ENCODE measurements at regions not wholly inside any gene's neighbourhood (a gene's known extent, or its start where the extent isn't known, plus 50 kb on each side); places are given as distances from the start of the nearest gene placed in this dataset.

DNA sequence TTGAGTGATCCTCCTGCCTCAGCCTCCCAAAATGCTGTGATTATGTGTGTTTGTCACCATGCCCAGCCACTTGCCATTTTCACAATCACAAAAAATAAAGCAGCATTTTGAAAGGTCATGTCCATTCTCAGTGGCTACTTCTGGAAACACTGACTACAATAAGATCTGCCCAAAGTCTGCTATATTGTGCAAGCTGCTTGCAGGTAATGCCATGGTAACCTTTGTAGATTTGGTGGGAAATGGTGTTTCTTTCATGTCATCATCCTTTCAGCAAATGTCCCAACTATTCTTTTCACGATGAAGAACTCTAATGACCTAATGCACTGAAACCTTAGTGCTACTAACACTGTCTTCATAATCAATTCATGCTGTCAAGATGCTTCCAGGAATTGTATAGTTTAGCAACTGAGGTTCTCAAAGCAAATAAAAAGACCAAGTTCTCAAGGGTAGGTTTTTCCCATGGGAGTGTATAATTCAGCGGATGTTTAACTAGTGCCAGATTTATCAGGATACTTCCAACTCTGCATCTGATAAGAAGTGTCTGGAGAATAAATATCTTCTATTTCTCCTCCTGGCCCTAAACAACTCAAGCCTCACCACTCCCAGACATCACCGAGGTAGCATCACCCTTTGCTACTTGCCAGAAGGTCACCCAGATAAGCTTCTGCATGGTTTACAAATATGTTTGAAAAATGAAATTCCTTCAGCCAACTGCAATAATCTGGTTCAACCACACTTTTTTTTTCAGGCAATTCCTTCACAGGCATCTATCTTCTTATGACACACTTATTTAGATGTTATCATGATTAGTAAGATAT, 132.0 kb upstream of the ZC3H11B start:
- H3K27ac Mint-ChIP-seq, result no peak overlapping the region
- no peak for DNase-seq (ENCODE audit: low spot score in 2 of 2)

DNA sequence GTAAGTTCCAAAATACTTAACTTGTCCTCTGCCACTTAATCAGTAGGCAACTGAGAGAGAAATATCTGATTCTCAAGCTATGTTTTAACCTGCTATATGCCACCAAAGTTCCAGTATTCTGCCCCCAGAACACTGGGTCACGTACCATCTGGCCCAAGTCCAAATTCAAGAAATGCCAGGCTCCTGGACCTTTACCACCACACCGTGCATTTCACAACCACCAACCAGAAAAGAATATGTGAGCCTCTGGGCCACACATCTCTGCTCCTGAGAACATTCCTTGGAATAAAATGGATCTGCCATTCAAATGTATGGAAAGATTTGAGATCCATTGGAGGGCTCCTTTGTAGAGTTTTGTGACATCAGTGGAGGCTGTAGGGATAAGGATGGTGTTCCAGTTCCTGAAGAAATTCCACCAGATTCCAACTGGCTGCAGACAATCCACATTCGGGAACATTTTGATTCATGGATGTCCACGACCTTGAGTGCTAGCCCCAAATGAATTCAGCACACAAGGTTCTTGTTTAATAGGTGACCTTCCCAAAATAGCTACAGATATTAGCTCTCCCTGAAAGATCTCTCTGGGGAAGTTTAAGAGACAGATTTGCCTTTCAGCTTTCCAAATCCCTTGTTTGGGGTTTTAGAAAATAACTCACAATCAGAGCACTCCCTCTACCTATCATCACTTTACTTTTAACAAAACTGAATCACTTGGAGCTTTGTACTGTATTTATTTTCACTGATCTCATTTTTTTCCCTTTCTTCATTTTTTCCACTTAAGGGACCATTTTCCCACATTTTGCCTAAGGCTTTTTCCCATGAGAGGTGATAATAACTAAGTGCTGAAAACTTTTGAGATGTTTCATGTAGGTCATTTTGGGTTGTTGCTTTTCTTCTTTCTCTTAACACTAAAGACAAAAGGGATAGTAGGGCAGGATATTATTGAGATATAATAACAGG, 128.4 kb upstream of the ZC3H11B start:
- H3K4me3 Mint-ChIP-seq, result no peak overlapping the region

More for the DNA sequence above, 132.0 kb upstream of the ZC3H11B start:
- Mint-ChIP-seq H3K9me3 (no peaks in the 10 kb centered on the region), H3K36me3 (no peaks in the 10 kb centered on the region), H3K4me1 (no peaks in the 10 kb centered on the region), H3K4me3 (no peak overlapping the region), H3K27me3 (no peaks in the 10 kb centered on the region)
- no peak for ATAC-seq (ENCODE audit: low read depth)

DNA sequence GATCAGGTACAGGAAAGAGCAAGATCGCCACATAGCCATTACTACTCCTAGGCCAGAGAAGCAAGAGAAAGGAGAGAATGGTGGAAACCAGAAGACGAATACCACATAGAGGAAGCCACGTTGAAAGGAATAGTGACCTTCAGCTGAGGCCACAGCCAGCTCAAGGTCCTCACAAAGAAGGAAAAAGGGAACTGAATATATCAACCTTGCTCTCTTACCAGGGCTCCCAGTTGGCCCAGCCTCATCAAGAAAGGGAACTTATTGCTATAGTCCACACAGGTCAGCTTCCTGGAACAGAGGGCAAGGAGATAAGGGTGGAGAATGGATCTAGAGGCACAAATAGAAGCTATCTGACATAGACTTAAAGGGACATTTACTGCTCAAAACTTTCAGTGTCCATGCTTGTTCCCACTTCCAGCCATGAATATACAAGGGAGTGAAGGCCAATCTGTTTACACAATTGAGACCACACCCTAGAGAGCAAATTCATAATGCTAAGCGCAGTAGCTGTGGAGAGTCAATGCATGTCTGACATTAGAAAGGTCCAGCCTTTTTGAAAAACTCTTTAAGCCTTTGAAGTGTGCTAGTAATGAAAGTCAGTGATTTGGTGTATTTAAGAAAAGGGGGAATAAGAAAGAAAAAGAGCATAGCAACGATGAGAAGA, 120.7 kb upstream of the ZC3H11B start:
- peaks cover 7% of the 10 kb centered on the region for H3K9me3 Mint-ChIP-seq
- peaks cover 6% of the 10 kb centered on the region for H3K27me3 Mint-ChIP-seq
- DNase-seq (ENCODE audit: low spot score in 2 of 2) (no peak), ATAC-seq (ENCODE audit: low read depth) (no peak)
- no peak overlapping the region for H3K27ac Mint-ChIP-seq
- no peak overlapping the region for H3K4me3 Mint-ChIP-seq
- no peaks in the 10 kb centered on the region for H3K36me3 Mint-ChIP-seq
- H3K4me1 Mint-ChIP-seq, result no peaks in the 10 kb centered on the region

More for the DNA sequence above, 128.4 kb upstream of the ZC3H11B start:
- Mint-ChIP-seq H3K27ac (no peak overlapping the region), H3K27me3 (peaks cover 3% of the 10 kb centered on the region), H3K9me3 (peaks cover 2% of the 10 kb centered on the region), H3K36me3 (no peaks in the 10 kb centered on the region), H3K4me1 (no peaks in the 10 kb centered on the region)
- DNase-seq (ENCODE audit: low spot score in 2 of 2), result no peak
- ATAC-seq (ENCODE audit: low read depth), result no peak

DNA sequence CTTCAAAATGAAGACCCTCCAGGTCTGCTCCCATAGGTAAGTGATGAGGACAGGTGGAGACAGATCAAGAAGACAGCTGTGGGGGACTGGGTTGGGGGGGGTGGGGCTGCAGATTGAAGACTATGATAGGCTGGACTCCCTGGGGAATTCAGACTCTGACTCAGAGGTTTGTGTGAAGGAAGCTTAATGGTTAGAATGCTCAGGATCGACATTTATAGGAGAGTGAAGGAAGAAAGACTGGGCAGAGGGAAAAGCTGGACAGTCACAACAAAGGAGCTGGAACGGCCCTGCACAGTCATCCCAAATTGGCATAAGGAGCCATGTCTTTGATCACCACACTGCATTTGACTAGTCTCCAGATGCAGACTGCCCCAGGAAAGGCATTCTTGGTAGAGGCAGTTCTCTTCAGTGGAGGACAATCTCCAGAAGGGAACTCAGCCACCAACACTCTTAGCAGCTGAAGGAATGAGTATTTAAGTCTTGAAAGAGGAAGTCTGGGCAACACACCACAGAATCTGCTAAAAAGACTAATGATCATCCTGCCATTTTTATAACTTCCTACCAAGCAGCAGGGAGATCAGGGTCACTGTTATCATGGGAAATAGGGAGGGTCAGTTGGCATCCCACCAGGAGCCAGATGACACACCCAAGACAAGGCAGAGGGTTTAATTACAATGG, 120.0 kb upstream of the ZC3H11B start:
- DNase-seq (ENCODE audit: low spot score in 2 of 2) (no peak), ATAC-seq (ENCODE audit: low read depth) (no peak)

DNA sequence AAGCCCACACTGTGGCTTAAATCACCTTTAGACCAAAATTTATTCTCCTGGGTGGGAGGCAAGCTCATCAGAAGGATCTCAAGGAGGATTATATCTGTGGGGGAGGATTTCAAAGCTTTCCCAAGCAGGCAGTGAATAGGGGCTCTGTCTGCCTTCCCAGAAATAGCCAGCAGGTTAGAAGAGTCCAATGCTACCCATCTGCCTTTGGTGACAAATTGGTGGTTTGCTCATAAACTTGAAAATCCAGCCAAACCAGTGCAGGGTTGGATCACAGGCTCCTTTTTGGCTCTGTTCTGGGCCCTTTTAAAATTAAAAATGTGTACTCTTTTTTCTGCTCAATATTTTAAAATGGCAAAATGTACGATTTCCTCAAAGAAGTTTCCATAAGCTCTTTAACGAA, 118.9 kb upstream of the ZC3H11B start:
- Mint-ChIP-seq H3K27me3 (peaks cover 3% of the 10 kb centered on the region), H3K9me3 (peaks cover 10% of the 10 kb centered on the region), H3K27ac (no peak overlapping the region), H3K4me3 (no peak overlapping the region), H3K36me3 (no peaks in the 10 kb centered on the region), H3K4me1 (no peaks in the 10 kb centered on the region)
- ATAC-seq (ENCODE audit: low read depth) (no peak), DNase-seq (ENCODE audit: low spot score in 2 of 2) (no peak)

More for the DNA sequence above, 120.0 kb upstream of the ZC3H11B start:
- H3K27me3 Mint-ChIP-seq, result peaks cover 6% of the 10 kb centered on the region
- H3K27ac Mint-ChIP-seq, result no peak overlapping the region
- no peak overlapping the region for H3K4me3 Mint-ChIP-seq
- H3K36me3 Mint-ChIP-seq, result no peaks in the 10 kb centered on the region
- peaks cover 7% of the 10 kb centered on the region for H3K9me3 Mint-ChIP-seq
- H3K4me1 Mint-ChIP-seq, result no peaks in the 10 kb centered on the region

DNA sequence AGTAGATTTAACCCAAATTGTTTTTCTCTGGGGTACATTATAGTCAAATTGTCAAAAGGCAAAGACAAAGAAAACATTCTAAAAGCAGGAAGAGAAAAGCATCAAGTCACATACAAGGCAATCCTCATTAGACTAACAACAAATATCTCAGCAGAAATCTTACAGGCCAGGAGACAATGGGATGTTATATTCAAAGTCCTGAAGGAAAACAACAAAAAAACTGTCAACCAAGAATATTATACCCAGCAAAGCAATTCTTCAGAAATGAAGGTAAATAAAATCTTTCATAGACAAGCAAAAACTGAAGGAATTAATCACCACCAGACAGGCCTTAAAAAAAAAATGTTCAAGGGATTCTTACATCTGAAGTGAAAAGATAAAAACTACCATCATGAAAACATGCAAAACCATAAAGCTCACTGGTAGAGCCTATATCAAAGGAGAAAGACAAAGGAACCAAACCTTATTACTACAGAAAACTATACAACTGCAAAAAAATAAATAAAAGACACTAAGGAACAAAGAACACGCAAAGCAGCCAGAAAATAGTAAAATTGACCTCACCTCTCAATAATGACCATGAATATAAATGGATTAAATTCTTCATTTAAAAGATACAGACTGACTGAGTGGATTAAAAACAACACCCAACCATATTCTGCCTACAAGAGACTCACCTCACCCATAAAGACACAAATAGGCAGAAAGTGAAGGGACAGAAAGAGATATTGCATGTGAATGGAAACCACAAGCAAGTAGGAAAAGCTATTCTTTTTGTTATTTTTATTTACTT, 113.8 kb upstream of the ZC3H11B start:
- no peaks in the 10 kb centered on the region for H3K4me1 Mint-ChIP-seq
- no peak for ATAC-seq (ENCODE audit: low read depth)
- H3K4me3 Mint-ChIP-seq, result no peak overlapping the region

DNA sequence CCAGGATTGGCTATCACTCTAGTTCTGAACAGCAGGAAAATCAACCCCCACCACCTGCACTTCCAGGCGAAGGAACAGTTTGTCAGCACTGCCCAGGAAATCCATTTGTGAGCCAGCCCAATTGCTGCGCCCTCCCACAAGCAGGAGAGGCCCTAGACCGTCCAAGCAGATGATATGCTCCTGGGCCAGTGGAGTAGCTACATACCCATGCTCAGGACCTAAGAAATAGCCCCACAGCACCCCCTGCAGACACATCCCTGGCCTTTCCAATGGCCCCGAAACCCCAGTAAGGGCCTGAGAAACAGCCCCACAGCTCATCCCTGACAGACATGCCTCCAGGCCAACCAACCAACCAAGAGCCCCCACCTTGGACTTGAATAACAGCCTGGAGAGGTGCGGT, 111.5 kb upstream of the ZC3H11B start:
- Mint-ChIP-seq H3K4me1 (no peaks in the 10 kb centered on the region), H3K9me3 (peaks cover 16% of the 10 kb centered on the region), H3K27ac (no peak overlapping the region), H3K27me3 (no peaks in the 10 kb centered on the region), H3K4me3 (no peak overlapping the region), H3K36me3 (peaks cover 3% of the 10 kb centered on the region)
- no peak for DNase-seq (ENCODE audit: low spot score in 2 of 2)
- no peak for ATAC-seq (ENCODE audit: low read depth)

More for the DNA sequence above, 113.8 kb upstream of the ZC3H11B start:
- no peak overlapping the region for H3K27ac Mint-ChIP-seq
- no peaks in the 10 kb centered on the region for H3K27me3 Mint-ChIP-seq
- peaks cover 16% of the 10 kb centered on the region for H3K9me3 Mint-ChIP-seq
- no peak for DNase-seq (ENCODE audit: low spot score in 2 of 2)
- peaks cover 3% of the 10 kb centered on the region for H3K36me3 Mint-ChIP-seq

DNA sequence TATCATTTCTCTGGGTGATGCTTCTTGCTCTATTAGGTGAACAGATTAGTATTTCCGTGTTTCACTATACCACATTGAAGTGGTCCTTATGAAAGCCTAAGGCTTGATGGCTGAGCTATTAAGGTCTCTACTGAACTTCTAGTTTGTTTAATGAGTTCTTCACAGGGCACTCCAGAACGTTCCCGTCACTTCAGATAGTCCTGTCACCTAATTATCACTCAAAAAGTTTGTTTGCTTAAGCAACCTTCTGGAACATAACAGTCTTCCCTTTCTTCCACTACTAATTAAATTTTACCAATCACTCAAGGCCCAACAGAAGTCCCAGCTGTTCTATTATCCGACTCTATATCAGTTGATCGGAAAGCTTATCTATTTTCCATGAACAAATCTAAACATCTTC, 104.6 kb upstream of the ZC3H11B start:
- Mint-ChIP-seq H3K9me3 (no peaks in the 10 kb centered on the region), H3K36me3 (no peaks in the 10 kb centered on the region), H3K4me3 (no peak overlapping the region), H3K4me1 (no peaks in the 10 kb centered on the region), H3K27ac (no peak overlapping the region), H3K27me3 (peaks cover 2% of the 10 kb centered on the region)
- DNase-seq (ENCODE audit: low spot score in 2 of 2) (no peak), ATAC-seq (ENCODE audit: low read depth) (no peak)

DNA sequence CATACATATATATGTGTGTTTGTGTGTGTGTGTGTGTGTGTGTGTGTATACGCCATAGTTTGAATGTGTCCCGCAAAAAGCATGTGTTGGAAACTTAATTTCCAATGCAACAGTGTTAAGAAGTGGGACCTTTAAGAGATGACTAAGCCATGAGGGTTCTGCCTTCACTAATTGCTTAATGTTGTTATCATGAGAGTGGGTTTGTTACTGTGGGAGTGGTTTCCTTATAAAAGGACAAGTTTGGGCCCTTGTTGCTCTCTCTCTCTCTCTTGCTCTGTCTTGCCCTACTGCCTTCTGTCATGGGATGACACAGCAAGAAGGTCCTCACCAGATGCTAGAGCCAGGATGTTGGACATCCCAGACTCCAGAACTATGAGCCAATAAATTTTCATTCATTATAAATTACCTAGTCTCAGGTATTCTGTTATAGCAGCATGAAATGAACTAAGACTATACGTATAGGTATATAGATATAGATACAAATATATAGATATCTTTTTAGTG, 103.8 kb upstream of the ZC3H11B start:
- H3K4me3 Mint-ChIP-seq, result no peak overlapping the region
- ATAC-seq (ENCODE audit: low read depth) (no peak), DNase-seq (ENCODE audit: low spot score in 2 of 2) (no peak)
- H3K27me3 Mint-ChIP-seq, result peaks cover 2% of the 10 kb centered on the region
- H3K9me3 Mint-ChIP-seq, result no peaks in the 10 kb centered on the region
- H3K27ac Mint-ChIP-seq, result no peak overlapping the region
- H3K4me1 Mint-ChIP-seq, result no peaks in the 10 kb centered on the region
- no peaks in the 10 kb centered on the region for H3K36me3 Mint-ChIP-seq

DNA sequence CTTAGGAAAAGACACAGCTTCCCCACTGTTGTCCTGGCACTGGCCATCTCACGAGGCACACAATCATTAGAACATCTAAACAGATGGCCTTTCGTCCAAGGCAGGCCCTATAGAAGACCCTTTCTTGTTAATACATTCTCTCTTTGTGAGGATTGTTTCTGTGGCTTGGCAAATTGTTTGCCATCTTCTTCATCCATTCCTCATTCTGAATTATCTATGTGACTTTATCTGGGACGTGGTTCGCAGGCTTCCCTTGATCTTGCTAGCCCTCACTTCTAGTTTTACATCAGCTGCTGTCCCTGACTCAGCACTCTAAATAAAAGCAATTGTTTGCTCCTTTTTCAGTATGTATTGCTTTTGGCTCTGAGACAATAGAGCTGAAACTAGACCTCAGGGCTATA, 101.1 kb upstream of the ZC3H11B start:
- ATAC-seq (ENCODE audit: low read depth) (no peak), DNase-seq (ENCODE audit: low spot score in 2 of 2) (no peak)
- Mint-ChIP-seq H3K27ac (no peak overlapping the region), H3K36me3 (no peaks in the 10 kb centered on the region), H3K4me1 (no peaks in the 10 kb centered on the region), H3K4me3 (no peak overlapping the region), H3K27me3 (peaks cover 4% of the 10 kb centered on the region), H3K9me3 (no peaks in the 10 kb centered on the region)

DNA sequence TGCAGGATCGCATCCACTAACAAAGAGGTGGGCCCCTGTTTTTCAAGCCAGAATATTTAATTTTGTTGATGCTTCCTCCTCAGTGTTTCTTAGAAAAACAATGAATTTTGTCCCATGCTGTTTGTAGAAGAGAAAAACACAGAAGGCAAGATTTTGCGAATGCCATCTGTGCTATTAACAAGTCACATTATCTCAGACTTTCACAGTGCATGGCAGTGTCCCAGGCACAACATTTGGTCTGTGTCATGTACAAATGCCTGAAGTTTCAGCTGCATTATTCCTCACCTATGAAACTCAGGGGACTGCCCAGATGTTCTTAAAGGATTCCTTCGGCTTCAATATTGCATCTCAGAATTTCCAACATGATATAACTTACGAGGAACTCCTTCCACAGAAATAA, 99.6 kb upstream of the ZC3H11B start:
- no peak overlapping the region for H3K27ac Mint-ChIP-seq
- no peaks in the 10 kb centered on the region for H3K36me3 Mint-ChIP-seq
- no peak overlapping the region for H3K4me3 Mint-ChIP-seq
- H3K27me3 Mint-ChIP-seq, result peaks cover 4% of the 10 kb centered on the region
- H3K4me1 Mint-ChIP-seq, result no peaks in the 10 kb centered on the region
- ATAC-seq (ENCODE audit: low read depth), result no peak
- no peak for DNase-seq (ENCODE audit: low spot score in 2 of 2)
- H3K9me3 Mint-ChIP-seq, result no peaks in the 10 kb centered on the region

DNA sequence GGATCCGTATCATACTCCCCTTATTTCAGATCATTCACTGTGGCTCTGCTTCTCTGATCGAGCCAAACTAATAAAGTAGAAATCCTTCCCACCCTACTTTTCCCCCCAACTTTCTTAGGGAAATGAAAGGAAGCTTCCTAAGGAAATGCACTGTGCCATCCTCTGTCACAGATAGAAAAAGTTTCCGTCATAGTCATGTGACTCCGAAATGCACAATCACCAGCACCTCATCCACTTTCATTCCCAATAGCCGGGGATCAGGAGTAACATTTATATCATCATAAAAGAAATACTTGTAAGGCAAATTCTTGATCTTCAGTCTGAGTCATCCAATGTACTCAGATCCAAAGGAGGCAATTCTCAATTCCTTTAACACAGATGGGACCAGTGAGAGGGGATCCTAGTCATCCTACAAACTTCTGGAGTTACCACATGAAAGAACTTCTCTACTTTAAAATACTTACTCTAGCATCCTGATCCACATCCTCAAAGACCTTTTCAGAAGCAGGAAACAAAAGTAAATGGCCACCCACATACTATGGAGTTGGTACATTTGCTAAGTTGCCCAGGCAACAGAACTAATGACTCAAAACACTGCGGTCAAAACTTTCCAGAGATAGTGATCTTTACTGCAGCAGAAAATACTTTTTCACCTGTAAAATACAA, 97.8 kb upstream of the ZC3H11B start:
- Mint-ChIP-seq H3K4me1 (no peaks in the 10 kb centered on the region), H3K27ac (no peak overlapping the region), H3K4me3 (no peak overlapping the region), H3K9me3 (no peaks in the 10 kb centered on the region), H3K36me3 (no peaks in the 10 kb centered on the region), H3K27me3 (peaks cover 2% of the 10 kb centered on the region)
- DNase-seq (ENCODE audit: low spot score in 2 of 2) (no peak), ATAC-seq (ENCODE audit: low read depth) (no peak)

Data from memory B cell (primary cell).